K562 (cell line): ENCODE measurements at regions not wholly inside any gene's neighbourhood (a gene's known extent, or its start where the extent isn't known, plus 50 kb on each side); places are given as distances from the start of the nearest gene placed in this dataset.

Experiments used
- ATF4 ChIP-seq: fragments of 450-650 bp; formaldehyde crosslinking; IDR thresholded peaks from 2 replicates; pipeline ENCODE4 v1.4.0; 2022; ENCODE audit warnings: mild to moderate bottlenecking, moderate library complexity
- CBX1 ChIP-seq: sonication (generic); IDR thresholded peaks from 2 replicates; pipeline ENCODE4 v1.6.1; 2016; ENCODE audit warnings: antibody characterized with exemption, low read depth, mild to moderate bottlenecking
- CLOCK ChIP-seq: fragments of 250-450 bp; sonication (Bioruptor Pico); IDR thresholded peaks from 2 replicates; pipeline ENCODE4 v1.4.0; 2020; ENCODE audit warnings: mild to moderate bottlenecking, moderate library complexity, borderline replicate concordance
- E2F6 ChIP-seq, 2 experiments: IDR thresholded peaks; 2 replicates each; pipeline ENCODE4 v1.6.1; 2011; ENCODE audit warnings: borderline replicate concordance in 1 of 2, control low read depth in 1 of 2, low read depth in 1 of 2, low read length in 1 of 2, mild to moderate bottlenecking in 1 of 2, mixed read lengths in 1 of 2, moderate library complexity in 1 of 2; ENCODE audit not compliant: insufficient read depth in 1 of 2, insufficient read length in 1 of 2, poor library complexity in 1 of 2, severe bottlenecking in 1 of 2; ENCODE audit errors: extremely low read depth in 1 of 2
- MAZ ChIP-seq, 2 experiments: fragments of 450-650 bp in 1 of 2; sonication (generic) in 1 of 2; formaldehyde crosslinking; IDR thresholded peaks in 1 of 2; conservative IDR thresholded peaks in 1 of 2; 2 replicates each; pipeline versions ENCODE4 v1.4.0 to v1.5.0; 2020; ENCODE audit warnings: mild to moderate bottlenecking in 1 of 2, missing genetic modification reagents in 1 of 2
- PBX2 ChIP-seq, 2 experiments: IDR thresholded peaks in 1 of 2; conservative IDR thresholded peaks in 1 of 2; 2 replicates each; pipeline ENCODE4 v1.6.1; 2016; ENCODE audit warnings: low read depth in 2 of 2, mild to moderate bottlenecking in 1 of 2, missing compliant biosample characterization in 1 of 2, missing genetic modification characterization in 1 of 2, moderate library complexity in 1 of 2
- SMARCB1 ChIP-seq: IDR thresholded peaks from 2 replicates; pipeline ENCODE4 v1.6.1; 2011; ENCODE audit warnings: improper control_type of control experiment, low read depth; ENCODE audit not compliant: insufficient read length
- TEAD4 ChIP-seq, 2 experiments: sonication (generic) in 1 of 2; formaldehyde crosslinking in 1 of 2; IDR thresholded peaks; 2 replicates each; pipeline versions ENCODE4 v1.6.1 to v1.8.0; 2012 to 2022; ENCODE audit warnings: borderline replicate concordance in 1 of 2, inconsistent platforms in 1 of 2, low read length in 1 of 2, mild to moderate bottlenecking in 1 of 2, missing genetic modification reagents in 1 of 2
- ZNF282 ChIP-seq: sonication (generic); formaldehyde crosslinking; IDR thresholded peaks from 2 replicates; pipeline ENCODE4 v1.8.1; 2023; ENCODE audit warnings: missing genetic modification reagents

GRCh38 chr19:28614634-28615545, 598.1 kb downstream of the UQCRFS1 start (continued):
- TF ChIP-seq E2F6 (IDR thresholded peaks at IDR 0.05; ENCODE audit: borderline replicate concordance in 1 of 2, extremely low read depth in 1 of 2, insufficient read depth in 1 of 2, insufficient read length in 1 of 2, low read depth in 1 of 2, low read length in 1 of 2, poor library complexity in 1 of 2, severe bottlenecking in 1 of 2) (no peak), CBX1 (peak; percentile 93), CLOCK (no peak), ZNF282 (CRISPR knock-in tag) (no peak), PBX2 (CRISPR knock-in tag; IDR thresholded peaks at IDR 0.05; ENCODE audit: low read depth) (no peak), PBX2 (tag; conservative IDR thresholded peaks at IDR 0.05; ENCODE audit: low read depth) (peak; percentile 27; the same call in 1 of the 2 replicates), TEAD4 (IDR thresholded peaks at IDR 0.05; ENCODE audit: low read length) (peak; percentile 64), TEAD4 (CRISPR knock-in tag; IDR thresholded peaks at IDR 0.05; ENCODE audit: borderline replicate concordance) (no peak), SMARCB1 (no peak), ATF4 (peak; percentile 51; the same call in 1 of the 2 replicates), MAZ (CRISPR knock-in tag; conservative IDR thresholded peaks at IDR 0.05 in 1 of 2, IDR thresholded peaks at IDR 0.05 in 1 of 2) (peak in 1 of 2 experiments; percentile 33; a peak in 1 of 4 replicates)
